Activated naive CD8-positive, alpha-beta T cell treated with anti-CD3 and anti-CD28 coated beads for 36 hours (primary cell): ENCODE measurements at regions not wholly inside any gene's neighbourhood (a gene's known extent, or its start where the extent isn't known, plus 50 kb on each side); places are given as distances from the start of the nearest gene placed in this dataset.
A peak's percentile ranks its signal among the peaks of the same experiment; 100 is the strongest.

Experiments used
- DNase-seq: peaks from one replicate; pipeline ENCODE4 v3.0.0; 2021
- H3K27ac Mint-ChIP-seq: one replicate; pipeline ENCODE4 v1.8.0; 2022; ENCODE audit warnings: mild to moderate bottlenecking, moderate library complexity, mixed read lengths
- H3K27me3 Mint-ChIP-seq: one replicate; pipeline ENCODE4 v1.8.0; 2022; ENCODE audit warnings: mild to moderate bottlenecking, mixed read lengths
- H3K36me3 Mint-ChIP-seq: one replicate; pipeline ENCODE4 v1.8.0; 2021; ENCODE audit warnings: mild to moderate bottlenecking, mixed read lengths
- H3K4me1 Mint-ChIP-seq: one replicate; pipeline ENCODE4 v1.8.0; 2021; ENCODE audit warnings: mixed read lengths
- H3K4me3 Mint-ChIP-seq: one replicate; pipeline ENCODE4 v1.8.0; 2022; ENCODE audit warnings: mild to moderate bottlenecking, moderate library complexity, mixed read lengths
- H3K9me3 Mint-ChIP-seq: one replicate; pipeline ENCODE4 v1.8.0; 2022; ENCODE audit warnings: mixed read lengths

DNA sequence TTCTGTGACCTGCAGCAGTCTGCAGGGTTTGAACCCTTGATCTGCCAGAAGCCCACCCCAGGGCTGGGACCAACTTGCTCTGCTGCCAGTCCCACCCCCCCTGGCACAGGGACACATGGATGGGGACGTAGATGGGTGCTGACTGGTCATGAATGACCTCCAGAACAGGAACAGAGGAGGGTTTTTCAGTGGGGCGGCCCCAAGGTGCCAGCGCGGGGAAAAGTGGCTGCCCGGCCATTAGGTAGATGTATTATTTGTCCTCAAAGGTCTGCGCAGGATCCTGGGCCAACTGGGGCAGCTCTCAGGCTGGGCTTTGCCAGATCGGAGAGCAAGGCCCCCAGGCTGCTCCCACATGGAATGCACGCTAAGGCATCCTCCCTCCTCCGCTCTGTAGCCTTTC, 265.2 kb upstream of the TNRC6C start:
- H3K27me3 Mint-ChIP-seq: peaks cover 11% of the 10 kb centered on the region
- H3K36me3 Mint-ChIP-seq: no peaks in the 10 kb centered on the region
- no peak overlapping the region for H3K27ac Mint-ChIP-seq
- no peak for DNase-seq
- no peaks in the 10 kb centered on the region for H3K9me3 Mint-ChIP-seq
- H3K4me3 Mint-ChIP-seq: no peak overlapping the region
- H3K4me1 Mint-ChIP-seq: peaks cover 29% of the 10 kb centered on the region

DNA sequence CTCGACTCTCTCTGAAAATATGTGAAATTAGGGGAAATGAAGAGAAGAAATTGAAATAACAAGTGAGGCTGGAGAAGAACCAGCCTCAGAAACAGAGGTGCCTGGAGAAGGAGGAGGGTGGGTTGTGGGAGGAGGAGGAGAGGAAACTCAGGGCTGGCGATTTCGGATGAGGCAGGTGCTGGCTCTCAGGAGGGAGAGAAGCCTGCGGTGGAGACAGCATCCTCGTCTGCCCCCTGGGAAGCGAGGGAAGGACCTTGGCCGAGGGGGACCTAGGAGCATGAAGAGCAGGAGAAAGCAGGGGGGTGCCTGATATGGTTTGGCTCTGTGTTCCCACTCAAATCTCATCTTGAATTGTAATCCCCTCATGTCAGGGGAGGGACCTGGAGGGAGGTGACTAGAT, 264.7 kb upstream of the TNRC6C start:
- H3K27ac Mint-ChIP-seq: no peak overlapping the region

DNA sequence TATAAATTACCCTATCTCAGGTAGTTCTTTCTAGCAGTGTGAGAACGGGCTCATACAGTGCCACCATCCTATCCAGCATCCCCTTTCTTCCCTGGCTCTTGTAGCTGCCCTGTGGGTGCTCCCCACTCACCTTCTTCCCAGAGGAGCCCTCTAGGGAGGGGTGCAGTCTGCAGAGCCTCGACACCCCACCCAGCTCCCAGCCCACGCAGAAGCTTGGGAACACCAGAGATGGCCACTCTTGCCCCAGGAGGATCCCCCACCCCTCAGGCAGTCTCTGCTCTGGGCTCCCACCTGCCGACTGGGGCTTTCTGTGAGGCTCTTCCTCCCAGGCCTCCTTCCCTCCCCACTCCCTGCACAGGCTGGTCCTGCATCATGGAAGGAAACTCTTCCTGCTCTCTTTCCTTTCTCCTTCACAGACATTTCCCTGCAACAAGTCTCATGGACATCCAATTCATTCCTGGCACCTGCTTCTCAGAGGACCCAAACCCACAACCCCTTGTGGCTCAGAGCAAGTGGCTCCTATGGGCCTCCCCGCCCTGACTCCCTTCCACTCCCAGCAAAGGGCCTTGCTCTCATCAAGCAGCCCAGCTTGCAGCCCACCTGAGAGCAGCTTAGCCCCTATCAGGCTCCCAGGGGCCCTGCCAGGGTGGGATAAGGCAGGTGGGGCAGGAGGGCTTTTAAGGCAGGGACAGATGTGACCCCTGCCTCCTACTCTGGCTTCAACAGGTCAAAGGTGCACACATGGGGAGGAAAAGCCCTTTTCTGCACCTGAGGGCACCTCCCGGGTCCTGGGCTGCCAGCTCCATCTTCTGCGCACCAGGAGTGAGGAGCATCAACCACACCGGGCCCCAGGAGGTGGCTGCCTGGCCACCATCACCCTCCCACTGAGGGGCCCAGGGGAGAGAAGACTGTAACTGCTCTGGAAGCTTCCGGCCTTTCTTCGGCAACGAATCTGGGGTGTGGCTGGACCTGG, 263.8 kb upstream of the TNRC6C start:
- peaks cover 11% of the 10 kb centered on the region for H3K27me3 Mint-ChIP-seq
- peaks cover 29% of the 10 kb centered on the region for H3K4me1 Mint-ChIP-seq
- no peak overlapping the region for H3K27ac Mint-ChIP-seq
- no peaks in the 10 kb centered on the region for H3K9me3 Mint-ChIP-seq
- no peak for DNase-seq
- H3K4me3 Mint-ChIP-seq: no peak overlapping the region
- no peaks in the 10 kb centered on the region for H3K36me3 Mint-ChIP-seq

More for the DNA sequence above, 264.7 kb upstream of the TNRC6C start:
- no peaks in the 10 kb centered on the region for H3K36me3 Mint-ChIP-seq
- H3K4me1 Mint-ChIP-seq: peaks cover 29% of the 10 kb centered on the region
- no peak for DNase-seq
- no peak overlapping the region for H3K4me3 Mint-ChIP-seq
- H3K27me3 Mint-ChIP-seq: peaks cover 11% of the 10 kb centered on the region
- no peaks in the 10 kb centered on the region for H3K9me3 Mint-ChIP-seq

DNA sequence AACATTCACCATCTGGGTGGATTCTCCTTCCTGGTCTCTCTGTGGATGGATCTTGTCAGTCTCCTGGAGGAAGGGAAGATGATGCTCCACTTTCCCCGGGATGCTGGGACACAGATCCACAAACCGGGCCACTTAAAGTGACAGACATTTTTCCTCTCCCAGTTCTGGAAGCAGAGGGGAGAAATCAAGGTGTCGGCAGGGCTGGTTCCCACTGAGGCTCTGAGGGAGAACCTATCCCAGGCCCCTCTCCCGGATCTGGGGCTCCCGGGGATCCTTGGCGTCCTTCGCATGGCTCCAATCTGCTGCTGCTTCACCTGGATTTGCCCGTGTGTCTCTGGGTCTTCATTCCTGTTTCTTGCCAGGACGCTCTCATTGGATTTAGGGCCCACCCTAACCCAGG, 263.1 kb upstream of the TNRC6C start:
- Mint-ChIP-seq H3K4me1 (peaks cover 29% of the 10 kb centered on the region), H3K4me3 (no peak overlapping the region), H3K27ac (no peak overlapping the region), H3K27me3 (peaks cover 11% of the 10 kb centered on the region), H3K9me3 (no peaks in the 10 kb centered on the region), H3K36me3 (no peaks in the 10 kb centered on the region)
- no peak for DNase-seq

DNA sequence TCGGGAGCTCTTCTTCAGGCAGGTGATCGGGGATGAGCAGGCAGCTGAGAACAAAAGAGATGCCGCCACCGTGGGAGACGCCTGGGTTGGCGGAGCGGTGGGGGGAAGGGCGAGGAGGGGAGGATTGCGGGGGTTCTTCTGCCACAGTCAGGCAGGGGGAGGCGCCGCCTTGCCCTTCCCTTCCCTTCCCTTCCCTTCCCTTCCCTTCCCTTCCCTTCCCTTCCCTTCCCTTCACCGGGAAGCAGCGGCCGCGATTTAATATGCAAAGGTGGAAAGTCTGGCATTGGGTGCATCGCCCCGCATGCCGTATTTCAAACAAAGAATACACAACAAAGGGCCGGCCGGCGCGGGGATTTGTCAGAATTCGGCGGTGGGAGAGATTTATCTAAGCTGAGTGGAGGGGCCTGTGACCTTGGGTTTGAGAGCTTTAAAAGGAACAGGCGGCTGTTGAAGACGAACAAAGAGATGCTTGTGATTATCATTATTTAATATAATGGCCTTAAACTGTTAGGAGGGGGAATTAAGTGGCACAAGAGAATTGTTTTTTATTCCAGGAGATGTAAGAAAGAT, 262.3 kb upstream of the TNRC6C start:
- Mint-ChIP-seq H3K36me3 (no peaks in the 10 kb centered on the region), H3K27me3 (peaks cover 10% of the 10 kb centered on the region), H3K4me1 (peaks cover 21% of the 10 kb centered on the region), H3K27ac (no peak overlapping the region), H3K4me3 (peak overlapping the region; percentile 47), H3K9me3 (no peaks in the 10 kb centered on the region)
- DNase-seq: no peak

DNA sequence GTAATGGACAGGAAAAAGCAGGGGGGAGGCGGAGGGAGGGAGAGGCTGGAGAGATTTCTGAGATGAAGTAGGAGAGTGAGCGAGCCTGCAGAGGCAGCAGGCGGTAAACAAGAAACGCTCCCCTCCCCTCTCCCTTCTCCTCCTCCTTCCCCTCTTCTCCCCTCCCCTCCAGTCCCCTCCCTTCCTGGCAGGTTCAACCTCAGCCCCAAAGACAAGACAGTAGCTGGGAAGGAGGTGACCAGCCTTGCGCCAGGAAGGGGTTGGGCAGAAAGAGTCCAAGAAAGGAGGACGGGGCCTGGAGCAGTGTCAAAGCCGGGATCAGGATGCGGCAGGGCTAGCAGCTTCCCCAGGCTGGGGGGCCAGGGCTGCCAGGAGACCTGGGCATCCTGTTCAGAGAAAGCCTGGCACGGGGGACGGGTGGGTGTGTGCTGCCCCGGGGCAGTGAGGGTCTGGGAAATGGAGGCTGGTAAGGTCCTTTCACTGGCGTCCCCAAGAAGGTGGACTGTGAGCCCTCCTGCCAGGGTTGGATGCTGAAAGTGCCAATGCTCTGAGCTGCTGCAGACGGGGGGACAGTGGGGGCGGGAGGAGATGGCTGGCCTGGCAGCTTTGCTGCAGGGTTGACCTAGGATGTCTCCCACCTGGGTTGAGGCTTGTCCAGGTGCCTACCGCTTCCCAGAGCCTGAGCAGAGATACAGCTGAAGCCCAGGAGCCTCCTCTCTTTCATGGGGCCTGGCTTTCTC, 261.6 kb upstream of the TNRC6C start:
- Mint-ChIP-seq H3K4me3 (no peak overlapping the region), H3K9me3 (peaks cover 5% of the 10 kb centered on the region), H3K27me3 (peaks cover 7% of the 10 kb centered on the region), H3K36me3 (no peaks in the 10 kb centered on the region), H3K4me1 (peaks cover 16% of the 10 kb centered on the region), H3K27ac (no peak overlapping the region)
- no peak for DNase-seq

DNA sequence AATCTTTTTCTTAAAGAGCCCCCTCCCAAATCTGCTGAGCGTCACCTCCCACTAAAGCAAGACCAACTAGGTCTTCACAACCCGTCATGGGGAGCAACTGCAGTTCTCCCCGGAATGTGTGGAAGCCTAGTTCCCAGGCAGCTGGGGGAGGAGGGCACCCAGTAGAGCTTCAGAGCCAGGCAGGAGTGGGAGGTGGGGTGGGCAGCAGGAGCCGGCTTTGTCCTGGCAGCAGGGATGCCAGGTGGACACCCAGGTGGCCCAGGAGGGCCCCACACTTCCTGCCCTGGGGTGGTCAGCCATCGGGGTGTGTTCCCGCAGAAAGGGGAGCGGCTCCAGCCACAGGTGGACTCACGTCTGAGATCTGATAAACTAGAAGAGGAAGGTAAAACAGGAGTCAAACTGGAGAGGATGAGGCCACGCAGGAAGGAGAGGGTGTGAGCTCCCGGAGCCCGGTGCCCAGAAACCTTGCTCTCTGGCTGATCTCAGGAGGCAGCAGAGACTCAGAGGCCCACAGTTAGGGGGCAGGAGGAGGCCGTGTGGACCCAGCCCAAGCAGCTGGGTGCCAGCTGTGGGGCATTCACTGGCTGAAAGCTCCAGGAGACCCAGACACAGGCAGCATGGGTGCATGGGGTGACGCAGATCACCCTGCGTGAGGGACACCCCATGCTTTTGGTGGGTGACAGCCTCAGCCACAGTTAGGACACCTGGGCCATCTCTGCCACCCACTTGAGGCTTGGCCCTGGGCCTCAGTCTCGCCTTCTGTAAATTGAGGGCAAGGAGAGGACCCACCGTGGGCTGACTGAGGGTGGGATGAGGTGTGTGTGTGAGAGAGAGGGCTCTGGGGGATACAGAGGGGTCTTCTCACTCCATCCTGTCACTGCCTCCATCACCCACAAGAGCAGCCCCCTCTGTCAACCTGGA, 260.8 kb upstream of the TNRC6C start:
- Mint-ChIP-seq H3K9me3 (peaks cover 12% of the 10 kb centered on the region), H3K27ac (no peak overlapping the region), H3K4me3 (no peak overlapping the region), H3K4me1 (peaks cover 10% of the 10 kb centered on the region), H3K27me3 (peaks cover 7% of the 10 kb centered on the region), H3K36me3 (peaks cover 2% of the 10 kb centered on the region)
- no peak for DNase-seq

DNA sequence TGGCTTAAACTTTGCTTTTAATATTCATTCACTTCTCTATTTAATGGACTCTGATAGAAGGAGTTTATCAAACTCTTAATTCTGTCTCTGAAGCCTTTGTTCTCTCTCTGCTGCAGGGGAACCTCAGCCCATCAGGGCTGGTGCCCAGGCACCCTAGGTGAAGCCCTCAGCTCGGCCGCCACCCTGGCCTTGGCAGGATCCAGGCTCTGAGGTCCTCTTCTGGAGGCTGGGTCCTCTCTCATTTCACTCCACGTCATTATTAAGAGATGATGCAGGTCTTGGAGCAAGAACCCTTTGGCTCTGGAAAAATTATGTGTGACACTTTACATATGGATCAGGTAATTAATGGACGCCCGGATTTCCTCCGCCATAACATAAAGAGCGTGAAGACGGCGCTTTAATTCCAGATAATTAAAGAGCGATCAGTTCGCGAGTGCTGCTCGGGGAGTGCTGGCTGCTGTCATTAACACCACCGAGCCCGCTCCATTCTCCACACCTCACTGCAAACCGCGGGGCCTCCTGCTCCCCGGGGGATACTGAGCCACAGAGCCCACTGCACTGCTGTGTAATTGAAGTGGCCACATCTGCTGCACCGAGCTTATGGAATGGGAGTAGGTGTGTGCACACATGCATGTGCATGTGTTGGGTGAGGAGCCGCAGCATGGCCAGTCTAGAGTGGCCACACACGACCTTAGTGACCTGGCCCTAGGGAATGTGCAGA, 259.4 kb upstream of the TNRC6C start:
- no peak overlapping the region for H3K27ac Mint-ChIP-seq
- peaks cover 21% of the 10 kb centered on the region for H3K9me3 Mint-ChIP-seq

DNA sequence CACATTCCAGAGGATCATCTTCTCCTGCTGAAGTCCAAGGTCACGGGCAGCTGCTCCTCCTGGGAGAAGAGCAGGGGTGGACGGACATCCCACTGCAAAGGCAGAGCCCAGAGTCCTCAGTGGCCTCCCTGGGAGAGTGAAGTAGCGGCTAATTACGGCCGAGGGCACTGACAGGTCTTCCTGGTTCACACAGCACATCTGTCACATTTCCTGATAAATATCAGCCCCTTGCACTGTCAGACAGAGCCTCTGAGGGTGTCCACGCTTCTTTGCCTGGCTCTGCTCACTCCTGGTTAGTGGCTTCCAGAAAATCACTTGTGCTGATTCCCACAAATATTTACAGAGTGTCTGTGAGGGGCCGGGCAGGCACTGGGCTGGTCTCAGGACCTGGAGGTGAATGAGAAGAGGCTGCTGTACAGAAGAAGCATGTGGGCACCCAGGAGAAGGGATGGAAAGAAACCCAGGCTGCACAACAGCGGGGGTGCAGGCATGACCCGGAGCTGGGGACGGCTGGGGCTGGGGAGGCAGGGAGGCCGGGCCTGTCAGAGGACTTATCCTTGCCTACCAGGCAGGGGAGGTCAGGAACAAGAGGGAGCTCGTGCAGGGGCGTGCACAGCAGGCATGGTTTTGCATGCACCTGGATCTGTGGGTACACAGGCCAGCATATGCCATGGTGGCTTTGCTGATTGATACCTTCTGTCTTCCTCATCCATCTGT, 258.2 kb upstream of the TNRC6C start:
- Mint-ChIP-seq H3K36me3 (peaks cover 4% of the 10 kb centered on the region), H3K4me3 (no peak overlapping the region), H3K9me3 (peaks cover 26% of the 10 kb centered on the region), H3K27ac (no peak overlapping the region), H3K27me3 (peaks cover 6% of the 10 kb centered on the region), H3K4me1 (peaks cover 3% of the 10 kb centered on the region)
- DNase-seq: no peak

More for the DNA sequence above, 259.4 kb upstream of the TNRC6C start:
- Mint-ChIP-seq H3K36me3 (peaks cover 2% of the 10 kb centered on the region), H3K4me3 (no peak overlapping the region), H3K27me3 (peaks cover 7% of the 10 kb centered on the region), H3K4me1 (peaks cover 3% of the 10 kb centered on the region)
- no peak for DNase-seq

DNA sequence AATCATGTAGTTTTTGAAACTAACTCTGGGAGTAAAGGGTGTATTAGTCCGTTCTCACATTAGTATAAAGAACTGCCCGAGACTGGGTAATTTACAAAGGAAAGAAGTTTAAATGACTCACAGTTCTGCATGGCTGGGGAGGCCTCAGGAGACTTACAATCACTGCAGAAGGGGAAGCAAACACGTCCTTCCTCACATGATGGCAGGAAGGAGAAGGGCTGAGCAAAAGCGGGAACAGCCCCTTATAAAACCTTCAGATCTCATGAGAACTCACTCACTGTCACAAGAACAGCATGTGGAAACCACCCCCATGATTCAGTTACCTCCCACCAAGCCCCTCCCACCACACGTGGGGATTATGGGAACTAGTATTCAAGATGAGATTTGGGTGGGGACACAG, 256.5 kb upstream of the TNRC6C start:
- Mint-ChIP-seq H3K4me1 (no peaks in the 10 kb centered on the region), H3K27me3 (no peaks in the 10 kb centered on the region), H3K27ac (no peak overlapping the region), H3K9me3 (peaks cover 32% of the 10 kb centered on the region), H3K36me3 (peaks cover 4% of the 10 kb centered on the region), H3K4me3 (no peak overlapping the region)
- DNase-seq: no peak

DNA sequence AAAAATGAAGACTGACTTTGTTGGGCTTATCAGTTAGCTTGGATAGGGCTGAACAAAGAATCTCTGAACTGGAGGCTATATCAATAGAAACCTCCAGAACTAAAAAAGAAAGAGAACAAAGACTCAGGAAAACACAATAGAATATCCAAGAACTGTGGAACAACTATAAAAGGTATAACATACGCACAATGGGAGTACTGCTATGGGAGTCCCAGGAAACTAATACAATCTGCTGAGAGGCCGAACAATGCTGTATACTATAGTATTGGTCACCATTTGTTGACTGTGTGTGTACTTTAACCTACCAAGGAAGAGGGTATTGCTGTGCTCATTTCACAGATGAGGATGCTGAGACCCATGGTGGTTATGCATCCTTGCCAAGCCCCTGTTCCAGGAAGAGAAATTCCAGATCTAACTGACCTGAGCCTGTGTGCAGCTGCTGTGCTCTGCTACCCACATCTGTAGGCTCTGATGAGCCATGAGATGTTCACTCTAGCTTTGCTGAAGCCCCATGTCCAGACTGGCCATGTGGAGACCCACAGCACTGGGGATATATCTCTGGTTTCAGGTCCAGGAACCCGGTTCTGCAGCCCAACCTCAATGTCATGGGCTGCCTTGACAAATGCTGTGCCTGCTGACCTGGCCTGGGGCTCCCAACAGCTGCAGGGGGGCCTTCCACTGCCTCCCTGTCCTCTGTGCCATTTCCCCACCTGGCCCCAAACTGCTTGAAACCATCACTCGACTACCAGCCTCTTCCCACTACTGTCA, 254.3 kb upstream of the TNRC6C start:
- no peaks in the 10 kb centered on the region for H3K4me1 Mint-ChIP-seq
- no peak overlapping the region for H3K4me3 Mint-ChIP-seq
- no peaks in the 10 kb centered on the region for H3K27me3 Mint-ChIP-seq
- H3K27ac Mint-ChIP-seq: no peak overlapping the region
- H3K36me3 Mint-ChIP-seq: peaks cover 4% of the 10 kb centered on the region
- DNase-seq: no peak
- peaks cover 32% of the 10 kb centered on the region for H3K9me3 Mint-ChIP-seq

DNA sequence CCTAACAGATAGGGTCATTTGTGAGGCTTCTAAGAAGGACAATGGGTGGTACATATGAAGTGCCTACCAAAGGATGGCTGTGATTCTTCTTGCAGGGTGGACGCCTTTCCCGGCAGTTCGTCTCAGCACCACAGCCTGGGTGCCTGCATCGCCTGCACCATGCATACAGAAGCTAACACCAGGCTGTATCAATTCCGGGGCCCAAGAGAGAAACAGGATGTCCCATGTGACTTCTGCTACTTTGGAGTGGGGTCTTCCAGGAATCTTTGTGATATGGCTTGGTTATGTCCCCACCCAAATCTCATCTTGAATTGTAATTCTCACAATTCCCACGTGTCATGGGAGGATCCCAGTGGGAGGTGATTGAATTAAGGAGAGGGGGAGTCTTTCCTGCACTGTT, 251.6 kb upstream of the TNRC6C start:
- H3K36me3 Mint-ChIP-seq: peaks cover 4% of the 10 kb centered on the region
- no peak overlapping the region for H3K27ac Mint-ChIP-seq
- H3K4me3 Mint-ChIP-seq: no peak overlapping the region
- peaks cover 27% of the 10 kb centered on the region for H3K9me3 Mint-ChIP-seq
- no peak for DNase-seq
- no peaks in the 10 kb centered on the region for H3K4me1 Mint-ChIP-seq
- no peaks in the 10 kb centered on the region for H3K27me3 Mint-ChIP-seq

DNA sequence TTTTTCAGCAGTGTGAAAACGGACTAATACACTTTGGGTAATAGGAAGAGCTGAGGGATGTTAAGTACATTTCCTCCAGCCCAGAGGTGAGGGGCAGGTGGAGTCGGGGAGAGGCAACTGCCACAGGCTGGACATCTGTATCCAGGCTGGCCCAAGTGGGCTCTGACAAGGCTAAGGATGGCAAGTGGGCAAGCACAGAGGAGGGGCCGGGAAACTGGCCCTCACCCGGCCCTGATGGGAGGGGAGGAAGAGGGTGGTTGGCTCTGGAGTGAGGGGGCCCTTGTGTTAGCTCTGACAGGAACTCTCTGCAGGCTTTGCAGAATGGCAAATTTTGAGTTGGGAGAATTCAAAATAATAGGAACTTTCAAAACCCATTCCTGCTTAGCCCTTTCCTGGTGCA, 251.0 kb upstream of the TNRC6C start:
- H3K27ac Mint-ChIP-seq: no peak overlapping the region
- no peaks in the 10 kb centered on the region for H3K27me3 Mint-ChIP-seq
- H3K9me3 Mint-ChIP-seq: peaks cover 21% of the 10 kb centered on the region
- no peak for DNase-seq
- H3K4me3 Mint-ChIP-seq: no peak overlapping the region
- H3K4me1 Mint-ChIP-seq: no peaks in the 10 kb centered on the region
- H3K36me3 Mint-ChIP-seq: peaks cover 2% of the 10 kb centered on the region
